CD14-positive monocyte (primary cell): ENCODE measurements at regions not wholly inside any gene's neighbourhood (a gene's known extent, or its start where the extent isn't known, plus 50 kb on each side); places are given as distances from the start of the nearest gene placed in this dataset.

Experiments
- DNase-seq, 3 donors: peaks; one replicate each; pipeline ENCODE4 v3.0.0-alpha.2; 2011 to 2022
- H2AFZ ChIP-seq: 2 replicates; pipeline ENCODE4 v1.6.0; 2012; ENCODE audit warnings: mild to moderate bottlenecking, low read depth, low read length, inconsistent platforms; ENCODE audit not compliant: insufficient read depth, poor library complexity, severe bottlenecking
- H3K27ac ChIP-seq, 2 donors: 1 replicate in 1 of 2; 2 replicates in 1 of 2; pipeline ENCODE4 v1.5.1; 2012 to 2013; ENCODE audit warnings: low read length in 2 of 2, control low read depth in 1 of 2, inconsistent platforms in 1 of 2, low read depth in 1 of 2, mild to moderate bottlenecking in 1 of 2
- H3K27me3 ChIP-seq, 2 donors: one replicate each; pipeline versions ENCODE4 v1.6.0 to v1.6.1; 2011 to 2013; ENCODE audit warnings: low read length in 2 of 2; ENCODE audit not compliant: control insufficient read depth in 2 of 2, insufficient read depth in 2 of 2
- H3K36me3 ChIP-seq, 2 donors: replicated peaks in 1 of 2; 1 replicate in 1 of 2; 2 replicates in 1 of 2; pipeline versions ENCODE4 v1.5.1 to v1.6.1; 2012 to 2013; ENCODE audit warnings: low read length in 2 of 2, control low read depth in 1 of 2, inconsistent platforms in 1 of 2, mild to moderate bottlenecking in 1 of 2; ENCODE audit not compliant: insufficient read depth in 2 of 2, control insufficient read depth in 1 of 2
- H3K4me1 ChIP-seq, 2 donors: 1 replicate in 1 of 2; 2 replicates in 1 of 2; pipeline versions ENCODE4 v1.5.1 to v1.6.1; 2012 to 2013; ENCODE audit warnings: low read length in 2 of 2, control low read depth in 1 of 2, inconsistent platforms in 1 of 2, mild to moderate bottlenecking in 1 of 2, moderate library complexity in 1 of 2; ENCODE audit not compliant: insufficient read depth in 2 of 2, control insufficient read depth in 1 of 2
- H3K4me2 ChIP-seq: replicated peaks from 2 replicates; pipeline ENCODE3; 2012; ENCODE audit warnings: low read length, moderate library complexity, mild to moderate bottlenecking; ENCODE audit not compliant: poor library complexity, severe bottlenecking; ENCODE audit errors: extremely low read depth
- H3K4me3 ChIP-seq, 3 experiments: fragments of 200-600 bp in 1 of 3; sonication (generic) in 1 of 3; replicated peaks in 1 of 3; 1 replicate in 2 of 3; 2 replicates in 1 of 3; pipeline ENCODE4 v1.5.1; 2011 to 2013; ENCODE audit warnings: low read length in 3 of 3, mild to moderate bottlenecking in 3 of 3, control low read depth in 2 of 3, low read depth in 2 of 3, inconsistent platforms in 1 of 3, moderate library complexity in 1 of 3
- H3K79me2 ChIP-seq: 2 replicates; pipeline ENCODE4 v1.6.0; 2012; ENCODE audit warnings: mild to moderate bottlenecking, control low read depth, inconsistent platforms, low read length, moderate library complexity; ENCODE audit not compliant: insufficient read depth
- H3K9ac ChIP-seq: 2 replicates; pipeline ENCODE4 v1.6.0; 2017; ENCODE audit warnings: low read length, mild to moderate bottlenecking; ENCODE audit not compliant: insufficient read depth, poor library complexity, severe bottlenecking
- H3K9me3 ChIP-seq, 2 donors: replicated peaks in 1 of 2; 1 replicate in 1 of 2; 2 replicates in 1 of 2; pipeline versions ENCODE4 v1.5.1 to v1.6.1; 2012 to 2013; ENCODE audit warnings: low read length in 2 of 2, control low read depth in 1 of 2; ENCODE audit not compliant: control insufficient read depth in 1 of 2, insufficient read depth in 1 of 2
- H4K20me1 ChIP-seq: 2 replicates; pipeline ENCODE4 v1.6.0; 2012; ENCODE audit warnings: mild to moderate bottlenecking, low read length, control low read depth, moderate library complexity; ENCODE audit not compliant: insufficient read depth
- H3K27ac Mint-ChIP-seq, 7 donors: one replicate each; pipeline ENCODE4 v1.8.0; 2020; ENCODE audit warnings: mild to moderate bottlenecking in 7 of 7, mixed read lengths in 7 of 7, moderate library complexity in 6 of 7, inconsistent platforms in 2 of 7
- H3K27me3 Mint-ChIP-seq, 3 donors: one replicate each; pipeline ENCODE4 v1.8.0; 2021 to 2022; ENCODE audit warnings: low read depth in 3 of 3, mild to moderate bottlenecking in 3 of 3, mixed read lengths in 3 of 3, moderate library complexity in 3 of 3, inconsistent platforms in 1 of 3
- H3K36me3 Mint-ChIP-seq, 2 donors: one replicate each; pipeline ENCODE4 v1.8.0; 2020; ENCODE audit warnings: mixed read lengths in 2 of 2, inconsistent platforms in 1 of 2, mild to moderate bottlenecking in 1 of 2
- H3K4me1 Mint-ChIP-seq: one replicate; pipeline ENCODE4 v1.8.0; 2020; ENCODE audit warnings: mild to moderate bottlenecking, mixed read lengths
- H3K4me3 Mint-ChIP-seq, 2 donors: one replicate each; pipeline ENCODE4 v1.8.0; 2020; ENCODE audit warnings: mild to moderate bottlenecking in 2 of 2, mixed read lengths in 2 of 2, moderate library complexity in 1 of 2
- H3K9me3 Mint-ChIP-seq, 7 donors: one replicate each; pipeline ENCODE4 v1.8.0; 2020 to 2022; ENCODE audit warnings: mixed read lengths in 7 of 7, mild to moderate bottlenecking in 6 of 7, moderate library complexity in 6 of 7, inconsistent platforms in 2 of 7
- CTCF ChIP-seq: fragments of 200-600 bp; IDR thresholded peaks from one replicate; pipeline ENCODE4 v1.8.0; 2022; ENCODE audit warnings: antibody characterized with exemption, mild to moderate bottlenecking
- WGBS: methylation state at CpG from one replicate; pipeline ENCODE4 v1.1.5; 2013; ENCODE audit warnings: missing lambda C conversion rate; ENCODE audit not compliant: insufficient coverage; 5-methylcytosine and 5-hydroxymethylcytosine counted together
- intact Hi-C, 2 donors: fragments of 100-400 bp; cut with micrococcal nuclease; formaldehyde crosslinking; loops; one replicate each; pipeline versions ENCODE4 v1.15.0 to v1.15.1; 2023

GRCh38 chr18:68121826-68122225 lies 593.1 kb downstream of the TMX3 start:
- Histone ChIP-seq H3K27me3 (no peaks in the 10 kb centered on the region), H4K20me1 (no peaks in the 10 kb centered on the region), H3K9me3 (no peaks in the 10 kb centered on the region), H3K9ac (no peak overlapping the region), H3K4me1 (no peaks in the 10 kb centered on the region), H3K79me2 (no peaks in the 10 kb centered on the region), H3K4me2 (no peak overlapping the region), H3K36me3 (no peaks in the 10 kb centered on the region), H3K4me3 (no peak overlapping the region), H2AFZ (no peak overlapping the region), H3K27ac (no peak overlapping the region)
- H3K4me1 Mint-ChIP-seq, result no peaks in the 10 kb centered on the region
- intact Hi-C loops, result no loop called here
- H3K4me3 Mint-ChIP-seq, result no peak overlapping the region
- WGBS, result no CpG with 5 or more reads among the region's 1 CpG
- no peak overlapping the region for H3K27ac Mint-ChIP-seq
- H3K27me3 Mint-ChIP-seq, result no peaks in the 10 kb centered on the region
- TF ChIP-seq CTCF, result no peak
- no peak for DNase-seq
- no peaks in the 10 kb centered on the region for H3K36me3 Mint-ChIP-seq
- H3K9me3 Mint-ChIP-seq, result peaks cover 0 to 5% (median 0%) of the 10 kb centered on the region in 7 donors

GRCh38 chr18:68121308-68121707 lies 593.6 kb downstream of the TMX3 start:
- H3K27ac Mint-ChIP-seq, result no peak overlapping the region
- no peaks in the 10 kb centered on the region for H3K36me3 Mint-ChIP-seq
- intact Hi-C loops, result no loop called here
- H3K9ac ChIP-seq, result no peak overlapping the region
- 88% methylated on average over 2 of the region's 5 CpGs for WGBS
- peaks cover 0 to 5% (median 0%) of the 10 kb centered on the region in 7 donors for H3K9me3 Mint-ChIP-seq
- H3K4me1 Mint-ChIP-seq, result no peaks in the 10 kb centered on the region
- H3K4me3 ChIP-seq, result no peak overlapping the region
- no peaks in the 10 kb centered on the region for H4K20me1 ChIP-seq
- H3K27me3 ChIP-seq, result no peaks in the 10 kb centered on the region
- H3K27ac ChIP-seq, result no peak overlapping the region
- no peak overlapping the region for H3K4me2 ChIP-seq
- no peaks in the 10 kb centered on the region for H3K27me3 Mint-ChIP-seq
- no peaks in the 10 kb centered on the region for H3K79me2 ChIP-seq
- H3K4me1 ChIP-seq, result no peaks in the 10 kb centered on the region
- no peak for TF ChIP-seq CTCF
- H3K9me3 ChIP-seq, result no peaks in the 10 kb centered on the region
- H3K4me3 Mint-ChIP-seq, result no peak overlapping the region
- H2AFZ ChIP-seq, result no peak overlapping the region
- H3K36me3 ChIP-seq, result no peaks in the 10 kb centered on the region
- no peak for DNase-seq
